GM23338 (cell line): ENCODE measurements at regions not wholly inside any gene's neighbourhood (a gene's known extent, or its start where the extent isn't known, plus 50 kb on each side); places are given as distances from the start of the nearest gene placed in this dataset.

Experiments used
- CTCF ChIP-seq, 2 experiments: fragments of 200-600 bp in 1 of 2; sonication (generic) in 1 of 2; conservative IDR thresholded peaks; 2 replicates each; pipeline versions ENCODE4 v1.5.1 to v1.6.1; 2016 to 2017; ENCODE audit warnings: antibody characterized with exemption in 2 of 2, low read depth in 2 of 2, mild to moderate bottlenecking in 2 of 2, moderate library complexity in 1 of 2
- EZH2 ChIP-seq: fragments of 200-600 bp; sonication (generic); IDR thresholded peaks from one replicate; pipeline ENCODE4 v1.8.0; 2017; ENCODE audit warnings: antibody characterized with exemption, mild to moderate bottlenecking, low read depth; ENCODE audit not compliant: unreplicated experiment
- EZH2phosphoT487 ChIP-seq: fragments of 200-600 bp; sonication (generic); IDR thresholded peaks from one replicate; pipeline ENCODE4 v1.8.1; 2018; ENCODE audit warnings: antibody characterized with exemption; ENCODE audit not compliant: unreplicated experiment
- JUNB ChIP-seq: IDR thresholded peaks from one replicate; pipeline ENCODE4 v1.6.1; 2016; ENCODE audit warnings: antibody characterized with exemption; ENCODE audit not compliant: unreplicated experiment
- POLR2AphosphoS5 ChIP-seq: IDR thresholded peaks from 2 replicates; pipeline ENCODE4 v1.6.1; 2016; ENCODE audit warnings: antibody characterized with exemption, low read depth
- STAT1 ChIP-seq: IDR thresholded peaks from one replicate; pipeline ENCODE4 v1.6.1; 2016; ENCODE audit warnings: antibody characterized with exemption; ENCODE audit not compliant: unreplicated experiment
- ZNF114 ChIP-seq: fragments of 250-450 bp; sonication (Bioruptor Pico); IDR thresholded peaks from 2 replicates; pipeline ENCODE4 v1.5.0; 2020; ENCODE audit warnings: mild to moderate bottlenecking, moderate library complexity
- TF ChIP-seq, protein P1 (sequence below): IDR thresholded peaks from one replicate; pipeline ENCODE4 v1.6.1; 2018; ENCODE audit warnings: antibody characterized with exemption; ENCODE audit not compliant: unreplicated experiment

- TF ChIP-seq ZNF114 (CRISPR knock-in tag) (no peak), CTCF (conservative IDR thresholded peaks at IDR 0.05; ENCODE audit: low read depth in 2 of 2) (no peak), EZH2 (no peak), POLR2AphosphoS5 (no peak), JUNB (no peak), EZH2phosphoT487 (no peak), STAT1 (no peak)
- TF ChIP-seq, protein P1, sequence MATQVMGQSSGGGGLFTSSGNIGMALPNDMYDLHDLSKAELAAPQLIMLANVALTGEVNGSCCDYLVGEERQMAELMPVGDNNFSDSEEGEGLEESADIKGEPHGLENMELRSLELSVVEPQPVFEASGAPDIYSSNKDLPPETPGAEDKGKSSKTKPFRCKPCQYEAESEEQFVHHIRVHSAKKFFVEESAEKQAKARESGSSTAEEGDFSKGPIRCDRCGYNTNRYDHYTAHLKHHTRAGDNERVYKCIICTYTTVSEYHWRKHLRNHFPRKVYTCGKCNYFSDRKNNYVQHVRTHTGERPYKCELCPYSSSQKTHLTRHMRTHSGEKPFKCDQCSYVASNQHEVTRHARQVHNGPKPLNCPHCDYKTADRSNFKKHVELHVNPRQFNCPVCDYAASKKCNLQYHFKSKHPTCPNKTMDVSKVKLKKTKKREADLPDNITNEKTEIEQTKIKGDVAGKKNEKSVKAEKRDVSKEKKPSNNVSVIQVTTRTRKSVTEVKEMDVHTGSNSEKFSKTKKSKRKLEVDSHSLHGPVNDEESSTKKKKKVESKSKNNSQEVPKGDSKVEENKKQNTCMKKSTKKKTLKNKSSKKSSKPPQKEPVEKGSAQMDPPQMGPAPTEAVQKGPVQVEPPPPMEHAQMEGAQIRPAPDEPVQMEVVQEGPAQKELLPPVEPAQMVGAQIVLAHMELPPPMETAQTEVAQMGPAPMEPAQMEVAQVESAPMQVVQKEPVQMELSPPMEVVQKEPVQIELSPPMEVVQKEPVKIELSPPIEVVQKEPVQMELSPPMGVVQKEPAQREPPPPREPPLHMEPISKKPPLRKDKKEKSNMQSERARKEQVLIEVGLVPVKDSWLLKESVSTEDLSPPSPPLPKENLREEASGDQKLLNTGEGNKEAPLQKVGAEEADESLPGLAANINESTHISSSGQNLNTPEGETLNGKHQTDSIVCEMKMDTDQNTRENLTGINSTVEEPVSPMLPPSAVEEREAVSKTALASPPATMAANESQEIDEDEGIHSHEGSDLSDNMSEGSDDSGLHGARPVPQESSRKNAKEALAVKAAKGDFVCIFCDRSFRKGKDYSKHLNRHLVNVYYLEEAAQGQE, result no peak
These were observed 62.9 kb downstream of the MYEOV start for GRCh38 chr11:69356703-69357457.
